Hepatocyte (in vitro differentiated cells): ENCODE measurements at regions not wholly inside any gene's neighbourhood (a gene's known extent, or its start where the extent isn't known, plus 50 kb on each side); places are given as distances from the start of the nearest gene placed in this dataset.

Experiments used
- CTCF ChIP-seq: fragments of 200-600 bp; sonication (generic); IDR thresholded peaks from 2 replicates; pipeline ENCODE4 v1.5.1; 2016; ENCODE audit warnings: antibody characterized with exemption, mild to moderate bottlenecking; ENCODE audit not compliant: poor library complexity
- EZH2phosphoT487 ChIP-seq: fragments of 200-600 bp; sonication (generic); IDR thresholded peaks from one replicate; pipeline ENCODE4 v1.6.1; 2018; ENCODE audit warnings: antibody characterized with exemption, mild to moderate bottlenecking, low read depth, moderate library complexity; ENCODE audit not compliant: unreplicated experiment, severe bottlenecking

DNA sequence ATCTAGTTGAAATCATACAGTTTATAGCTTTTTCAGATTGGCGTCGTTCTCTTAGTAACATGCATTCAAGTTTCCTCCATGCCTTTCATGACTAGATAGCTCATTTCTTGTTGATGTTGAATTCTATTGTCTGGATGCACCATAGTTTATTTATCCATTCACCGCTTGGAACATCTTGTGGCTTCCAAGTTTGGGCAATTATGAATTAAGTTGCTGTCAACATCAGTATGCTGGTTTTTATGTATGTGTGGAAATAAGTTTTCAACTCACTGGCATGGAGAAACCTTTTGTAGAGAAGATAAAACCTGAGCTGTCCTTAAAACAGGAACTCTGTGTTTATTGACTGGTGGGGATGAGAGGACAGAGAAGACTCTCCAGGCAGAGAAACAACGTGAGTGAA, 248.0 kb downstream of the CDC5L start:
- no peak for TF ChIP-seq CTCF
- no peak for TF ChIP-seq EZH2phosphoT487
